LNCAP (cell line): ENCODE measurements at regions not wholly inside any gene's neighbourhood (a gene's known extent, or its start where the extent isn't known, plus 50 kb on each side); places are given as distances from the start of the nearest gene placed in this dataset.

Experiments
- TF ChIP-seq, protein P1 (sequence below): fragments of 450-650 bp; IDR thresholded peaks from 2 replicates; pipeline ENCODE4 v1.5.1; 2017; ENCODE audit warnings: mild to moderate bottlenecking

DNA sequence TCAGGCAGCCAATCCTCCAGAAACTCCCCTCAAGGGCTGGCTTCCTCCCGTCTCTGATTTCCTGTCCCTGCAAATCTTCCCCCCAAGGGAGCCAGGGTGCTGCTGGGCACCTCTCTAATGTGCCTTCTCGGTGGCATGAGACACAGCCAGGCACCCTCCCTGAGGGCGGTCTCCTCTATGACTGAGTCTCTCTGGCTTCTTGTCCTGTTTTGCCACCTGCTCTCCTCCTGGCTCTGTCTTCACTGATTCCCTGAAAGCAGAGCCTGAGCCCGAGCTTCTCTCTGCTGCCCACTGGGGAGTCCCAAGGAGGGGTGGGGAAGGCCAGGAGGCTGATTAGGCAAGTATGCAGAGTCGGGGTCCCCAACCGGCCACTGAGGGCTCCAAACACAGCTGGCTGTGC is 60.4 kb upstream of the INSIG1 start:
- TF ChIP-seq, protein P1, sequence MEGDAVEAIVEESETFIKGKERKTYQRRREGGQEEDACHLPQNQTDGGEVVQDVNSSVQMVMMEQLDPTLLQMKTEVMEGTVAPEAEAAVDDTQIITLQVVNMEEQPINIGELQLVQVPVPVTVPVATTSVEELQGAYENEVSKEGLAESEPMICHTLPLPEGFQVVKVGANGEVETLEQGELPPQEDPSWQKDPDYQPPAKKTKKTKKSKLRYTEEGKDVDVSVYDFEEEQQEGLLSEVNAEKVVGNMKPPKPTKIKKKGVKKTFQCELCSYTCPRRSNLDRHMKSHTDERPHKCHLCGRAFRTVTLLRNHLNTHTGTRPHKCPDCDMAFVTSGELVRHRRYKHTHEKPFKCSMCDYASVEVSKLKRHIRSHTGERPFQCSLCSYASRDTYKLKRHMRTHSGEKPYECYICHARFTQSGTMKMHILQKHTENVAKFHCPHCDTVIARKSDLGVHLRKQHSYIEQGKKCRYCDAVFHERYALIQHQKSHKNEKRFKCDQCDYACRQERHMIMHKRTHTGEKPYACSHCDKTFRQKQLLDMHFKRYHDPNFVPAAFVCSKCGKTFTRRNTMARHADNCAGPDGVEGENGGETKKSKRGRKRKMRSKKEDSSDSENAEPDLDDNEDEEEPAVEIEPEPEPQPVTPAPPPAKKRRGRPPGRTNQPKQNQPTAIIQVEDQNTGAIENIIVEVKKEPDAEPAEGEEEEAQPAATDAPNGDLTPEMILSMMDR = no peak

DNA sequence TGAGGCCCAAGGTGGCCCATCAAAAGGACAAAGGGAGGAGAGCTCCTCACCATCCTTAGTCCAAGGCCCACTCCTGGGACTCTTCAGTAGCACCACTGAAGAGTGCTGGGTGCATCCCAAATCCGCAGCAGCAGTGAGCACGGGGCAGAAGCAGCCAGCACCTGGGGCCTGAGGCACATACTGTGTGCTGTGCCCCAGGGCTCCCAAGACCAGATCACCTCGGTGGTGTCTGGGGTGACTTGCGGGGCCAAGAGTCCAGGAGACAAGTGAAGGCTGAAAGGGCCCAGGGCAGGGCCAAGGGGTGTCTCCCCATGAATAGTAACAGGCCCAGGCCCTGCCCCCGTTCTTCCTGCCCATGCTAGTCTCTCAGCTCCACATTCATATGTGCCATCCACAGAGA is 59.9 kb upstream of the INSIG1 start:
- TF ChIP-seq, protein P1 = no peak

DNA sequence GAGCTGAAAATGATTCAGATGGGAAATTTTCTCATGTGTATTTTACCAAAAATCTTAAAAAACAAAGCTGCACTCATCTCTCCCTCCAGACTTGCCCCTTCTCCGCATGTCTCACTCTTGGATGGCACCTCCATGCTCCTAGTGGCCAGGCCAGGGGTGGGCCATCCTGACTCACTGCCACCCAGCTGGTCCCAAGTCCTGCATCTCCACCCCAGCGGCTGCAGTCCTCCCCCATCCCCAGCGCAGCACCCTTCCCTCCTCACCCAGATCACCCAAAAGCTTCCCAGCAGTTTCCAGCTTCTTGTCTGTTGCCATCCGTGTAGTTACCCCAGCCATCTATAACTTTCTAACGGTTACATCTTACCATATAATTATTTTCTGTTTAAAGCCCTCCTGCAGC is 53.0 kb upstream of the INSIG1 start:
- TF ChIP-seq, protein P1 = no peak

DNA sequence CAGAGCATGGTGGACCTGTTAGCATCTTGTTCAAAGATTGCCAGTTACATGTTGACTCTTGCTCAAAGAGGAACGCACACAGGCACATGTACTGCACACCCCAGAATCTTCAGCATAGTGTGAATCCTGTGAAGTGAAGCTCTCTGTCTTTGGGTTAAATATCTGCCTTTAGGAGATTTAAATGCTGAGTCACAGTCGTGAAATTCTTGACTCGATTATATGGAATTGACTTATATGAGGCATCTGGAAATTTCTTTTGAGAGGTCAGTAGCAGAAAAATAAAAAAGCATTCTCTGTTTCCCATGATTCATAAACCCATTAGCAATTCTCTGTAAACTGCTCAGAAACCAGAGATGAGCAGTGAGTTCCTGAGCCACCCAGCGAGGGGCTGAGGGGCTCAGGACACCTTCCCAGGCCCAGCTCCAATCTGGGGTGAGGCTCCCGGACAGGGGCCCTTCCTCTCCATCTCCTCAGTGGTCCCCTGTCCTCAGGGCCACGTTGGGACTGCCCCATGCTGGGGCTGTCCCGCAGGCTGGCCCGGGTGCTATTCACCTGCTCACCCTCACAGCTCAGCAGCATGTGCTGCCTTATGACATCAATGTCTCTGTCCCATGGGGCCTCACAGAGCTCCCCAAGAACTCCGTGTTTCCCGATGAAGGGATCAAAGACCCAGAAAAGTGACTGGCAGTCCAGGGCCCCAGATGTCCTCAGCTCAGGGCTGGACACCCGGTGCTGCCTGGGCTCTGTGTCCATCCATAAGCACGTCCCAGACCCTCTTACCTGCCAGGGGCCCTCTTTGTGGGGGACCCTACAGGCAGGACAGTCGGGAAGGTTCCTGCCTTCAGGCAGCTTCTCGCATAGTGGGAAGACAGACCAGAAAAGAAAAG is 50.0 kb upstream of the INSIG1 start:
- TF ChIP-seq, protein P1 = no peak
